Hindlimb muscle (tissue), 1 donor: ENCODE measurements at regions not wholly inside any gene's neighbourhood (a gene's known extent, or its start where the extent isn't known, plus 50 kb on each side); places are given as distances from the start of the nearest gene placed in this dataset.

Experiments used
- DNase-seq: peaks from one replicate; pipeline ENCODE4 v3.0.0-alpha.2; 2013

GRCh38 chr1:116299248-116299647 is 73.8 kb upstream of the ATP1A1 start:
- no peak for DNase-seq

GRCh38 chr1:116302281-116302680 is 70.8 kb upstream of the ATP1A1 start:
- DNase-seq, result no peak

GRCh38 chr1:116306102-116306501 is 66.9 kb upstream of the ATP1A1 start:
- DNase-seq, result no peak

- no peak for DNase-seq
These were observed 66.1 kb upstream of the ATP1A1 start for GRCh38 chr1:116306840-116307442.

- DNase-seq, result no peak
These were observed 64.8 kb upstream of the ATP1A1 start for GRCh38 chr1:116308276-116308675.

GRCh38 chr1:116309090-116309870 is 63.8 kb upstream of the ATP1A1 start:
- DNase-seq, result no peak

GRCh38 chr1:116310180-116310579 is 62.9 kb upstream of the ATP1A1 start:
- peak; percentile 8 for DNase-seq

GRCh38 chr1:116311193-116311592 is 61.9 kb upstream of the ATP1A1 start:
- DNase-seq, result no peak

- DNase-seq, result no peak
These were observed 61.0 kb upstream of the ATP1A1 start for GRCh38 chr1:116311756-116312680.

- no peak for DNase-seq
These were observed 60.4 kb upstream of the ATP1A1 start for GRCh38 chr1:116312681-116313069.

GRCh38 chr1:116313776-116314175 is 59.3 kb upstream of the ATP1A1 start:
- no peak for DNase-seq

GRCh38 chr1:116314305-116314919 is 58.6 kb upstream of the ATP1A1 start:
- DNase-seq, result no peak

- DNase-seq, result no peak
These were observed 56.7 kb upstream of the ATP1A1 start for GRCh38 chr1:116316373-116316772.

- no peak for DNase-seq
These were observed 54.1 kb upstream of the ATP1A1 start for GRCh38 chr1:116318897-116319296.

GRCh38 chr1:116320874-116321273 is 52.2 kb upstream of the ATP1A1 start:
- DNase-seq, result no peak

GRCh38 chr1:116321766-116322175 is 51.3 kb upstream of the ATP1A1 start:
- no peak for DNase-seq

GRCh38 chr1:116322752-116323405 is 50.2 kb upstream of the ATP1A1 start:
- no peak for DNase-seq
